ENCODE measurements at regions not wholly inside any gene's neighbourhood (a gene's known extent, or its start where the extent isn't known, plus 50 kb on each side); places are given as distances from the start of the nearest gene placed in this dataset.

DNA sequence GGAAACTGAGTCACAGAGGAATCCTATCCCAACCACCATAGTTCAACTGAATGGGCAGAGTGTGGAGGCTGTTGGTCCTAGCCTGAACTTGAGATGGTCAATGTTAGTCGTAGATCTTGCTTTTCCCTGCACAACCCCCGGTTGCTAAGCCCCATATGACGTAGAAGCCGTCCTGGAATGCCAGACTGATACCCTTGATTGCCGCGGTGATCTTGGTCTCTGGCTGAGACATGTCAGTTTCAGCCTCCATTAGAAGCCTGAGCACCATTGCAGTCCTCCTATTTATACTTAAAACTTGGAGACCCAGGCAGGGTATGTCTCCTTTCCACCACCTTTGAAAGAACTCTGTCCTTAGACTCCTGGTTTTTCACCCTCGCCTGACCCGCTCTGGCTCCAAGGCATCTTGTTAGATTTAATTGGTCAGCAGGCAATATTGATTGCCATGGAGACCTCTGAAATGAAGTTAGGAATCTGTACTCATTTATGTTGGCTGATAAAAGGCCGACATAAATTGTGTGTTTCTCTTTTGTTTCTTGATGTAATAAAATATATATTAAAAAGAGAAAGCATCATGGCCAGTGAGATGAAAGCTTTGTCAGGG, 53.4 kb downstream of the RPLP1 start:
- TF ChIP-seq, protein P1, sequence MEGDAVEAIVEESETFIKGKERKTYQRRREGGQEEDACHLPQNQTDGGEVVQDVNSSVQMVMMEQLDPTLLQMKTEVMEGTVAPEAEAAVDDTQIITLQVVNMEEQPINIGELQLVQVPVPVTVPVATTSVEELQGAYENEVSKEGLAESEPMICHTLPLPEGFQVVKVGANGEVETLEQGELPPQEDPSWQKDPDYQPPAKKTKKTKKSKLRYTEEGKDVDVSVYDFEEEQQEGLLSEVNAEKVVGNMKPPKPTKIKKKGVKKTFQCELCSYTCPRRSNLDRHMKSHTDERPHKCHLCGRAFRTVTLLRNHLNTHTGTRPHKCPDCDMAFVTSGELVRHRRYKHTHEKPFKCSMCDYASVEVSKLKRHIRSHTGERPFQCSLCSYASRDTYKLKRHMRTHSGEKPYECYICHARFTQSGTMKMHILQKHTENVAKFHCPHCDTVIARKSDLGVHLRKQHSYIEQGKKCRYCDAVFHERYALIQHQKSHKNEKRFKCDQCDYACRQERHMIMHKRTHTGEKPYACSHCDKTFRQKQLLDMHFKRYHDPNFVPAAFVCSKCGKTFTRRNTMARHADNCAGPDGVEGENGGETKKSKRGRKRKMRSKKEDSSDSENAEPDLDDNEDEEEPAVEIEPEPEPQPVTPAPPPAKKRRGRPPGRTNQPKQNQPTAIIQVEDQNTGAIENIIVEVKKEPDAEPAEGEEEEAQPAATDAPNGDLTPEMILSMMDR (IDR thresholded peaks at IDR 0.05; ENCODE audit: control insufficient read depth, extremely low read depth, insufficient read depth), result no peak
- H3K4me3 ChIP-seq (ENCODE audit: low read depth, low read length), result no peak overlapping the region
- no peak for DNase-seq (ENCODE audit: low read depth)

DNA sequence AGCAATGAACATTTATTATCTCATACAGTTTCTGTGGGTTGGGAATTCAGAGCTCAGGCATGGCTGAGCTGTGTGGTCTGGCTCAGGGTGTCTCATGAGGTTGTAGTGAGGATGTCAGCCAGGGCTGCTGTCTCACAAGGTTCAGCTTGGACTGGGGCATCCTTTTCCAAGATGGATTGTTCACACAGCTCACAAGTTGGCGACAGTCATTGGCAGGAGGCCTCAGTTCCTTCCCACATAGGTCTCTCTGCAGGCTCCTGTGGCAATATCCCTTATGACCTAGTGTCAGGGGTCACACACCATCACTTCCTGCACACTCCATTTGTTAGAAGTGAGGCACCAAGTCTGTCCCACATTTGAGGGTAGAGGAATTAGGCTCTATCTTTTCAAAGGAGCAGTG, 56.0 kb downstream of the RPLP1 start:
- TF ChIP-seq, protein P1 (IDR thresholded peaks at IDR 0.05; ENCODE audit: control insufficient read depth, extremely low read depth, insufficient read depth), result no peak
- DNase-seq (ENCODE audit: low read depth), result no peak
- H3K4me3 ChIP-seq (ENCODE audit: low read depth, low read length), result no peak overlapping the region

DNA sequence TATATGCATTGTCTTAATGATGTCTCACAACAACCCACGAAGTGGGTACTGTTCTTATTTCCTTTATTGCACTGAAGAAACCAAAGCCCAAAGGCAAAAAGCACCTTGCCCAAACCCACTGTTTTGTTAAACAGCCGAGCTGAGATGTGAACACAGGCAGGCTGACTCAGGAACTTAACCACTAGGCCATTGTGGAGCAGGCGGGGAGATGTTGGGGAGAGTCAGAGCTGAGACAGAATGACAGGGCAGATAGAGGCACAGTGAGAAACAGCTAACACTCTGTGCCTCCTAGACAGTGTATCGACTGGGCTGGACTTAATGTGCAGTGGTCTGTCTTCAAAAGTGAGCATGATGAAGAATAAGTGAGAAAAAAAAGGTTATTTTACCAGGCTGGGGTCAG, 56.5 kb downstream of the RPLP1 start:
- TF ChIP-seq, protein P1 (IDR thresholded peaks at IDR 0.05; ENCODE audit: control insufficient read depth, extremely low read depth, insufficient read depth), result no peak
- DNase-seq (ENCODE audit: low read depth), result no peak
- H3K4me3 ChIP-seq (ENCODE audit: low read depth, low read length), result no peak overlapping the region

DNA sequence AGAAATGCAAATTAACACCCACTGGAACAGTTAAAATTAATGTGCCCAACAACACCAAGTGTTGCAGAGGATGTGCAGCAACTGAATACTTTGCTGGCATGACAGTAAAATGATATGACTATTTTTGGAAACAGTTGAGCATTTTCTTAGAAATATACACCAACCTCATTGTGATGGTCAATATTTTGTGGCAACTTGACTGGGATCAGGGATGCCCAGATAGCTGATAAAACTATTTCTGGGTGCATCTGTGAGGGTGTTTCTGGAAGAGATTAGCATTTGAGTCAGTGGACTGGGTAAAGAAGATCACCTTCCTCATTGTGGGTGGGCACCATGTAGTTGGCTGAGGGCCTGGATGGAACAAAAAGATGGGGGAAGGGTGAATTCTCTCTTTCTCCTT, 57.9 kb downstream of the RPLP1 start:
- H3K4me3 ChIP-seq (ENCODE audit: low read depth, low read length), result no peak overlapping the region
- no peak for DNase-seq (ENCODE audit: low read depth)
- TF ChIP-seq, protein P1 (IDR thresholded peaks at IDR 0.05; ENCODE audit: control insufficient read depth, extremely low read depth, insufficient read depth), result no peak

DNA sequence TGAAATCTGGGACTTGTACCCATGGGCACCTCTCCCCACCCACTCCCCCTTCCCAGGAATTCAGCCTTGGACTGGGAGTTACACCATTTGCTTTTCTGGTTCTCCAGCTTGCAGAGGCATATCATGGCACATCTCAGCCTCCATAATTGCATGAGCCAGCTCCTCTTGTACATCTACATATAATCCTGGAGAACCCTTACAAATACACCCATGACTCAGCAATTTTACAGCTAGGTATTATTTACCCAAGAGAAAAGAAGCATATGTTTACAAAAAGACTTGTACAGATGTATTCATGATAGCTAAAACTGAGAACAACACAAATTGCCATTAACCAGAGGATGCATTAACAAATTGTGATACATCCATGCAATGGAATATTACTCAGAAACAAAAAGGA, 58.4 kb downstream of the RPLP1 start:
- DNase-seq (ENCODE audit: low read depth), result peak; percentile 11
- TF ChIP-seq, protein P1 (IDR thresholded peaks at IDR 0.05; ENCODE audit: control insufficient read depth, extremely low read depth, insufficient read depth), result no peak
- H3K4me3 ChIP-seq (ENCODE audit: low read depth, low read length), result no peak overlapping the region

DNA sequence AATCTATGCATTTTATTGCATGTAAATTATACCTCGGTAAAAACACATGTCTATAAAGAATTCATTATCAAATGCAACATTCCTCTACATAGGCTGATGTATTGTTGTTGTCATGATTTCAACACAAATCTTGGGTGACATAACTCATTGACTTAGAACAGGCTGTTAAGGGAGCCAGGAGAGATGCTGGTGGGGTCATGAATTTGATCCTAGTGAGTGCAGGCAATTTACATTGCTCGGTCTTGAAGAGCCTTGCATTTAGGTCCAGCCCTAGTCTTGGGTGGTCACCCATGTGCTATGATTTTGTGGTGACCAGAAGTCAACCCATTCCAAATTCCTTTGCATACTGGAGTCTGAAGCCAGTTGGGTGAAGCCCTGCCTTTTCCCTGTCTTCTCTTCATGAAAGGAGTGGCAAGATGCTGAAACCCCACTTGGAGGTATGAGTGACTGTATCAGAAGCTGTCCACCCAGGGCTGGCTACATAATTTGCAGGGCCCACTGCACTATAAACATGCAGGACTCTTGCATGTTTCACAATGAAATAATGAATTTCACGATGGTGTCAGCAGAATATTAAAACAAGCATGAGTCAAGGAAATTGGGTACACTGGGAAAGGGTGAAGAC, 59.2 kb downstream of the RPLP1 start:
- no peak for DNase-seq (ENCODE audit: low read depth)
- TF ChIP-seq, protein P1 (IDR thresholded peaks at IDR 0.05; ENCODE audit: control insufficient read depth, extremely low read depth, insufficient read depth), result no peak
- no peak overlapping the region for H3K4me3 ChIP-seq (ENCODE audit: low read depth, low read length)
